Trophoblast cell (in vitro differentiated cells and primary cell): ENCODE measurements at regions not wholly inside any gene's neighbourhood (a gene's known extent, or its start where the extent isn't known, plus 50 kb on each side); places are given as distances from the start of the nearest gene placed in this dataset.

Experiments
- DNase-seq, 2 donors: peaks; one replicate each; pipeline ENCODE4 v3.0.0-alpha.2; 2016
- H2AFZ ChIP-seq: 2 replicates; pipeline ENCODE4 v1.6.1; 2013; ENCODE audit warnings: low read length, moderate library complexity, mild to moderate bottlenecking; ENCODE audit not compliant: insufficient read depth, poor library complexity
- H2AK5ac ChIP-seq: 2 replicates; pipeline ENCODE4 v1.6.1; 2013; ENCODE audit warnings: mild to moderate bottlenecking, low read length
- H2BK120ac ChIP-seq: 2 replicates; pipeline ENCODE4 v1.6.1; 2013; ENCODE audit warnings: low read length, mild to moderate bottlenecking, moderate library complexity; ENCODE audit not compliant: insufficient read depth, poor library complexity
- H2BK12ac ChIP-seq: 2 replicates; pipeline ENCODE4 v1.6.1; 2013; ENCODE audit warnings: mild to moderate bottlenecking, low read length, moderate library complexity
- H2BK5ac ChIP-seq: 2 replicates; pipeline ENCODE4 v1.6.1; 2013; ENCODE audit warnings: low read length, low read depth, moderate library complexity, mild to moderate bottlenecking; ENCODE audit not compliant: poor library complexity
- H3K14ac ChIP-seq: 2 replicates; pipeline ENCODE4 v1.6.1; 2013; ENCODE audit warnings: mild to moderate bottlenecking, low read length
- H3K18ac ChIP-seq: 2 replicates; pipeline ENCODE4 v1.6.1; 2013; ENCODE audit warnings: mild to moderate bottlenecking, low read length
- H3K23ac ChIP-seq: 2 replicates; pipeline ENCODE4 v1.6.1; 2013; ENCODE audit warnings: low read length
- H3K27ac ChIP-seq: 2 replicates; pipeline ENCODE4 v1.5.1; 2013; ENCODE audit warnings: low read depth, mild to moderate bottlenecking, inconsistent platforms, low read length, moderate library complexity
- H3K27me3 ChIP-seq: 2 replicates; pipeline ENCODE4 v1.6.1; 2013; ENCODE audit warnings: inconsistent platforms, mild to moderate bottlenecking, low read length, moderate library complexity; ENCODE audit not compliant: insufficient read depth
- H3K36me3 ChIP-seq, 2 experiments: 1 replicate in 1 of 2; 2 replicates in 1 of 2; pipeline ENCODE4 v1.6.1; 2013; ENCODE audit warnings: low read length in 2 of 2, mild to moderate bottlenecking in 2 of 2, moderate library complexity in 1 of 2; ENCODE audit not compliant: insufficient read depth in 2 of 2, control insufficient read depth in 1 of 2
- H3K4ac ChIP-seq: 2 replicates; pipeline ENCODE4 v1.6.1; 2013; ENCODE audit warnings: low read depth, mild to moderate bottlenecking, low read length, moderate library complexity
- H3K4me1 ChIP-seq, 2 experiments: 1 replicate in 1 of 2; 2 replicates in 1 of 2; pipeline ENCODE4 v1.6.1; 2013; ENCODE audit warnings: low read length in 2 of 2, mild to moderate bottlenecking in 2 of 2, moderate library complexity in 1 of 2; ENCODE audit not compliant: insufficient read depth in 2 of 2, control insufficient read depth in 1 of 2
- H3K4me2 ChIP-seq: 2 replicates; pipeline ENCODE4 v1.6.1; 2013; ENCODE audit warnings: inconsistent platforms, mild to moderate bottlenecking, low read length, moderate library complexity
- H3K4me3 ChIP-seq: 2 replicates; pipeline ENCODE4 v1.5.1; 2013; ENCODE audit warnings: mild to moderate bottlenecking, low read depth, low read length, inconsistent platforms
- H3K79me1 ChIP-seq: one replicate; pipeline ENCODE4 v1.6.1; 2013; ENCODE audit warnings: low read length
- H3K79me2 ChIP-seq: 2 replicates; pipeline ENCODE4 v1.6.1; 2013; ENCODE audit warnings: low read length, mild to moderate bottlenecking; ENCODE audit not compliant: control insufficient read depth, insufficient read depth, poor library complexity
- H3K9ac ChIP-seq: 2 replicates; pipeline ENCODE4 v1.6.1; 2013; ENCODE audit warnings: mild to moderate bottlenecking, low read length
- H3K9me3 ChIP-seq: 2 replicates; pipeline ENCODE4 v1.6.1; 2013; ENCODE audit warnings: low read depth, mild to moderate bottlenecking, control low read depth, inconsistent platforms, low read length; ENCODE audit not compliant: insufficient read depth
- H4K12ac ChIP-seq: 2 replicates; pipeline ENCODE4 v1.6.1; 2013; ENCODE audit warnings: low read depth, mild to moderate bottlenecking, low read length, moderate library complexity
- H4K8ac ChIP-seq: 2 replicates; pipeline ENCODE4 v1.6.1; 2013; ENCODE audit warnings: low read depth, mild to moderate bottlenecking, low read length, moderate library complexity
- H4K91ac ChIP-seq: one replicate; pipeline ENCODE4 v1.6.1; 2013; ENCODE audit warnings: low read depth, mild to moderate bottlenecking, low read length, moderate library complexity
- WGBS: extraction: QIAGEN DNeasy Blood & Tissue Kit; methylation state at CpG from one replicate; pipeline ENCODE4 v1.1.7; 2013; ENCODE audit warnings: missing lambda C conversion rate; ENCODE audit not compliant: insufficient read length, insufficient coverage; ENCODE audit errors: extremely low coverage; 5-methylcytosine and 5-hydroxymethylcytosine counted together

DNA sequence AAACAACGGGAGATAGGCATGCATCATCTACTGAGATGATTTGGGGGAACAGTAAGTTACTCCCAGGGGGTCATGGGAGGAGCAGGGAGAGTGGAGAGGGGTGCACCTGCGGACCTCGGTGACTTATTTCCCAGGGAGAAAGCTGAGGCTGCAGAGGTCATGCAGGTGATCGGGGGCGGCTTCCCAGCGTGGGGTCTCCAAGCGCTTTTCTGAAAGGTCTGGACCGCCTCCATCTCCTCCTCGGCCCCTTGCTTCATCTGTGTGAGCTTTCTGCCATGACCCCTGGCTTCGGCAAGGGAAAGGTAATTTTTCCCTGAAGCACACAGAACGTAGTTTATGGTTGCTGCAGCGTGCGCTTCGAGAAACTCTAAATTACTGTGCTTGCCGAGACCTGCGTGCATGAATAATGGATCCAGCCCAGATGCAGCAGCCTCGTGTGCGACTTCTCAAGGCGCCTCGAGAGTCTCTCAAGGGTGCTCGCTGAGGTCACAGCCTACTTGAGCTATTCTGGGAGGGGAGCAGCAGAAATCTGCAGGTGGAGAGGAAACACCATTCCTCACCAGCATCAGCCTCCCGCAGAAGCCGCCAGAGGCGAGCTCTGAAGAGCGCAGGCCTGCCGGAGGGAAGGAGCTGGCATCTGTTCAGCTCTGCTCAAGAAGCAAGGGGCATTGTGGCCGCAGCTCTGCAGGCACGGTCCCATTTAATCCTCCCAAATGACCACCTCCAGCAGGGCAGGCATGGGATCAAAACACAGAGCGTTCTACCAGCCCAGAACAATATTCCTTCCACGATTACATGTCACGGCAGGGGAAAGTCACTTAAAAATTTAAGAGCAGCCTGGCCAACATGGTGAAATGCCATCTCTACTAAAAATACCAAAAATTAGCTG, 308.4 kb upstream of the MYT1L start:
- Histone ChIP-seq H3K79me2 (no peaks in the 10 kb centered on the region), H2AFZ (no peak overlapping the region), H3K9me3 (peaks cover 3% of the 10 kb centered on the region), H3K4me2 (no peak overlapping the region), H3K4me1 (no peaks in the 10 kb centered on the region), H3K23ac (no peak overlapping the region), H3K27me3 (no peaks in the 10 kb centered on the region), H3K9ac (no peak overlapping the region), H4K12ac (no peak overlapping the region), H2BK12ac (no peak overlapping the region), H3K36me3 (no peaks in the 10 kb centered on the region), H2AK5ac (no peak overlapping the region), H4K91ac (no peak overlapping the region), H2BK120ac (no peak overlapping the region), H4K8ac (no peak overlapping the region), H3K14ac (no peak overlapping the region), H3K79me1 (no peaks in the 10 kb centered on the region), H2BK5ac (no peak overlapping the region), H3K18ac (no peak overlapping the region), H3K27ac (no peak overlapping the region), H3K4ac (no peak overlapping the region), H3K4me3 (no peak overlapping the region)
- no peak for DNase-seq
- WGBS: no CpG with 5 or more reads among the region's 31 CpGs

- H3K4ac ChIP-seq: no peak overlapping the region
- no peaks in the 10 kb centered on the region for H3K27me3 ChIP-seq
- H2BK12ac ChIP-seq: no peak overlapping the region
- no peak overlapping the region for H3K18ac ChIP-seq
- no peak for DNase-seq
- no peak overlapping the region for H3K4me2 ChIP-seq
- no peak overlapping the region for H3K14ac ChIP-seq
- H3K9me3 ChIP-seq: peaks cover 3% of the 10 kb centered on the region
- H3K36me3 ChIP-seq: no peaks in the 10 kb centered on the region
- H2BK120ac ChIP-seq: no peak overlapping the region
- no peak overlapping the region for H4K12ac ChIP-seq
- no peak overlapping the region for H3K9ac ChIP-seq
- H3K4me1 ChIP-seq: no peaks in the 10 kb centered on the region
- no CpG with 5 or more reads among the region's 11 CpGs for WGBS
- H3K23ac ChIP-seq: no peak overlapping the region
- H2AFZ ChIP-seq: no peak overlapping the region
- H2BK5ac ChIP-seq: no peak overlapping the region
- H3K79me1 ChIP-seq: no peaks in the 10 kb centered on the region
- H3K79me2 ChIP-seq: no peaks in the 10 kb centered on the region
- H3K27ac ChIP-seq: no peak overlapping the region
- H3K4me3 ChIP-seq: no peak overlapping the region
- H4K91ac ChIP-seq: no peak overlapping the region
- H2AK5ac ChIP-seq: no peak overlapping the region
- H4K8ac ChIP-seq: no peak overlapping the region
Observed at GRCh38 chr2:2638547-2639220, 307.6 kb upstream of the MYT1L start.

GRCh38 chr2:2636813-2637212, 305.7 kb upstream of the MYT1L start:
- H3K18ac ChIP-seq: no peak overlapping the region
- H2AK5ac ChIP-seq: no peak overlapping the region
- no peaks in the 10 kb centered on the region for H3K27me3 ChIP-seq
- H3K4ac ChIP-seq: no peak overlapping the region
- no peak overlapping the region for H3K4me3 ChIP-seq
- no peaks in the 10 kb centered on the region for H3K4me1 ChIP-seq
- no peak overlapping the region for H3K27ac ChIP-seq
- no peak overlapping the region for H4K91ac ChIP-seq
- H3K9me3 ChIP-seq: peaks cover 3% of the 10 kb centered on the region
- H4K8ac ChIP-seq: no peak overlapping the region
- H3K36me3 ChIP-seq: no peaks in the 10 kb centered on the region
- no peaks in the 10 kb centered on the region for H3K79me1 ChIP-seq
- no peak overlapping the region for H4K12ac ChIP-seq
- no peak overlapping the region for H2BK120ac ChIP-seq
- no peak overlapping the region for H3K9ac ChIP-seq
- no peak overlapping the region for H3K14ac ChIP-seq
- H2BK5ac ChIP-seq: no peak overlapping the region
- no peak overlapping the region for H3K23ac ChIP-seq
- H3K79me2 ChIP-seq: no peaks in the 10 kb centered on the region
- H3K4me2 ChIP-seq: no peak overlapping the region
- H2AFZ ChIP-seq: no peak overlapping the region
- no peak for DNase-seq
- WGBS: no CpG with 5 or more reads among the region's 5 CpGs
- H2BK12ac ChIP-seq: no peak overlapping the region

DNA sequence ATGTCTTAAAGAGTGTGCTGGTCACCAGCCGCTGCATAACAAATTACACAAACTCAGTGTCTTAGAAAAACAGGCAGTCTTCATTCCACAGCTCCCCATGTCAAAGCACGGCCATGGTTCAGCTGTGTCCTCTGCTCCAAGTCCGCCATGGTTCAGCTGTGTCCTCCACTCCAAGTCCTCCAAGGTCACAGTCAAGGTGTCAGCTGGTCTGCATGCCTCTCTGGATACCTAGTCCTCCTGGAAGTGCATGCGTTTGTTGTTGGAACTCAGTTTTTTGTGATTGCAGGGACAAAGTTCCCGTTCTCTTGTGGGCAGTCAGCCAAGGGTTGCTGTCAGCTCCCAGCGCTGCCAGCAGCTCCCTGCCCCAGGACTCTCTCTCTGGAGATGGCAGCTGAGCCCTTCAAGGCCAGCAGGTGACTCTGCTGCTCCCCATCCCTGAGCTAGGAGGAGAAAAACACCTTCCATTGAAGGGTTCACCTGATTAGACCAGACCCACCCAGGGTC, 304.0 kb upstream of the MYT1L start:
- WGBS: no CpG with 5 or more reads among the region's 6 CpGs
- Histone ChIP-seq H3K4me1 (no peaks in the 10 kb centered on the region), H3K18ac (no peak overlapping the region), H2AFZ (no peak overlapping the region), H2BK12ac (no peak overlapping the region), H3K14ac (no peak overlapping the region), H4K8ac (no peak overlapping the region), H2BK120ac (no peak overlapping the region), H3K4me3 (no peak overlapping the region), H3K9me3 (peaks cover 3% of the 10 kb centered on the region), H4K91ac (no peak overlapping the region), H3K4ac (no peak overlapping the region), H3K79me2 (no peaks in the 10 kb centered on the region), H4K12ac (no peak overlapping the region), H3K27me3 (no peaks in the 10 kb centered on the region), H3K27ac (no peak overlapping the region), H3K79me1 (no peaks in the 10 kb centered on the region), H3K4me2 (no peak overlapping the region), H2AK5ac (no peak overlapping the region), H3K23ac (no peak overlapping the region), H2BK5ac (no peak overlapping the region), H3K9ac (no peak overlapping the region), H3K36me3 (no peaks in the 10 kb centered on the region)
- DNase-seq: no peak
